ENCODE measurements at regions not wholly inside any gene's neighbourhood (a gene's known extent, or its start where the extent isn't known, plus 50 kb on each side); places are given as distances from the start of the nearest gene placed in this dataset.

GRCh38 chr7:45484094-45484493 lies 90.1 kb upstream of the ADCY1 start:
- H3K27ac Mint-ChIP-seq: no peak overlapping the region
- H3K36me3 Mint-ChIP-seq: no peaks in the 10 kb centered on the region
- no peak for DNase-seq (ENCODE audit: extremely low spot score, unreplicated experiment)
- H3K9me3 Mint-ChIP-seq: no peaks in the 10 kb centered on the region
- peaks cover 4% of the 10 kb centered on the region for H3K27me3 Mint-ChIP-seq
- H3K4me1 Mint-ChIP-seq (ENCODE audit: unreplicated experiment): no peaks in the 10 kb centered on the region
- H3K4me3 Mint-ChIP-seq: no peak overlapping the region
- no peak for TF ChIP-seq CTCF (conservative IDR thresholded peaks at IDR 0.05)

GRCh38 chr7:45486575-45486974 lies 87.6 kb upstream of the ADCY1 start:
- TF ChIP-seq CTCF (conservative IDR thresholded peaks at IDR 0.05): no peak
- H3K4me3 Mint-ChIP-seq: no peak overlapping the region
- no peak overlapping the region for H3K27ac Mint-ChIP-seq
- H3K36me3 Mint-ChIP-seq: no peaks in the 10 kb centered on the region
- peaks cover 6% of the 10 kb centered on the region for H3K27me3 Mint-ChIP-seq
- no peaks in the 10 kb centered on the region for H3K4me1 Mint-ChIP-seq (ENCODE audit: unreplicated experiment)
- DNase-seq (ENCODE audit: extremely low spot score, unreplicated experiment): no peak
- no peaks in the 10 kb centered on the region for H3K9me3 Mint-ChIP-seq

GRCh38 chr7:45494885-45495284 lies 79.3 kb upstream of the ADCY1 start:
- TF ChIP-seq CTCF (conservative IDR thresholded peaks at IDR 0.05): no peak
- H3K4me1 Mint-ChIP-seq (ENCODE audit: unreplicated experiment): no peaks in the 10 kb centered on the region
- no peak overlapping the region for H3K4me3 Mint-ChIP-seq
- H3K27ac Mint-ChIP-seq: no peak overlapping the region
- H3K27me3 Mint-ChIP-seq: peaks cover 3% of the 10 kb centered on the region
- H3K36me3 Mint-ChIP-seq: no peaks in the 10 kb centered on the region
- H3K9me3 Mint-ChIP-seq: peaks cover 6% of the 10 kb centered on the region
- DNase-seq (ENCODE audit: extremely low spot score, unreplicated experiment): no peak

GRCh38 chr7:45495618-45496017 lies 78.5 kb upstream of the ADCY1 start:
- H3K9me3 Mint-ChIP-seq: peaks cover 6% of the 10 kb centered on the region
- no peak for DNase-seq (ENCODE audit: extremely low spot score, unreplicated experiment)
- H3K4me3 Mint-ChIP-seq: no peak overlapping the region
- H3K27ac Mint-ChIP-seq: no peak overlapping the region
- TF ChIP-seq CTCF (conservative IDR thresholded peaks at IDR 0.05): no peak
- peaks cover 3% of the 10 kb centered on the region for H3K27me3 Mint-ChIP-seq
- H3K36me3 Mint-ChIP-seq: no peaks in the 10 kb centered on the region
- H3K4me1 Mint-ChIP-seq (ENCODE audit: unreplicated experiment): no peaks in the 10 kb centered on the region

- no peak for TF ChIP-seq CTCF (conservative IDR thresholded peaks at IDR 0.05)
- Mint-ChIP-seq H3K27ac (no peak overlapping the region), H3K36me3 (no peaks in the 10 kb centered on the region), H3K27me3 (no peaks in the 10 kb centered on the region), H3K4me1 (ENCODE audit: unreplicated experiment) (no peaks in the 10 kb centered on the region), H3K9me3 (peaks cover 4% of the 10 kb centered on the region), H3K4me3 (no peak overlapping the region)
- DNase-seq (ENCODE audit: extremely low spot score, unreplicated experiment): no peak
Measured at GRCh38 chr7:45500257-45500656, 73.9 kb upstream of the ADCY1 start.

- no peak for TF ChIP-seq CTCF (conservative IDR thresholded peaks at IDR 0.05)
- H3K4me1 Mint-ChIP-seq (ENCODE audit: unreplicated experiment): no peaks in the 10 kb centered on the region
Measured at GRCh38 chr7:45501791-45502190, 72.4 kb upstream of the ADCY1 start.

More at GRCh38 chr7:45501791-45502190, 72.4 kb upstream of the ADCY1 start:
- DNase-seq (ENCODE audit: extremely low spot score, unreplicated experiment): no peak
- H3K36me3 Mint-ChIP-seq: no peaks in the 10 kb centered on the region
- H3K27me3 Mint-ChIP-seq: peaks cover 4% of the 10 kb centered on the region
- no peak overlapping the region for H3K27ac Mint-ChIP-seq
- no peak overlapping the region for H3K4me3 Mint-ChIP-seq
- H3K9me3 Mint-ChIP-seq: peaks cover 4% of the 10 kb centered on the region
